Liver (tissue), 8 donors: ENCODE measurements at regions not wholly inside any gene's neighbourhood (a gene's known extent, or its start where the extent isn't known, plus 50 kb on each side); places are given as distances from the start of the nearest gene placed in this dataset.

ENCODE experiments used
- DNase-seq: peaks from one replicate; pipeline ENCODE4 v3.0.0-alpha.2; 2017; ENCODE audit warnings: low spot score
- H3K27ac ChIP-seq, 2 donors: one replicate each; pipeline ENCODE4 v1.7.0; 2013; ENCODE audit warnings: inconsistent platforms in 2 of 2, low read length in 2 of 2, control low read depth in 1 of 2, low read depth in 1 of 2, mild to moderate bottlenecking in 1 of 2
- H3K27me3 ChIP-seq, 4 donors: one replicate each; pipeline versions ENCODE4 v1.6.1 to v1.7.0; 2013; ENCODE audit warnings: low read length in 3 of 4, inconsistent platforms in 1 of 4, mild to moderate bottlenecking in 1 of 4, moderate library complexity in 1 of 4; ENCODE audit not compliant: control insufficient read depth in 4 of 4, insufficient read depth in 4 of 4
- H3K36me3 ChIP-seq, 4 donors: one replicate each; pipeline versions ENCODE4 v1.6.1 to v1.7.0; 2013; ENCODE audit warnings: low read length in 3 of 4, mild to moderate bottlenecking in 3 of 4, low read depth in 1 of 4, moderate library complexity in 1 of 4; ENCODE audit not compliant: control insufficient read depth in 4 of 4, insufficient read depth in 3 of 4
- H3K4me1 ChIP-seq, 4 donors: one replicate each; pipeline versions ENCODE4 v1.6.1 to v1.7.0; 2013; ENCODE audit warnings: low read length in 3 of 4, mild to moderate bottlenecking in 3 of 4, moderate library complexity in 1 of 4; ENCODE audit not compliant: control insufficient read depth in 4 of 4, insufficient read depth in 4 of 4
- H3K4me3 ChIP-seq, 3 donors: one replicate each; pipeline versions ENCODE4 v1.6.1 to v1.7.0; 2013; ENCODE audit warnings: low read length in 3 of 3, control low read depth in 1 of 3, low read depth in 1 of 3, mild to moderate bottlenecking in 1 of 3
- H3K9ac ChIP-seq, 2 donors: one replicate each; pipeline ENCODE4 v1.7.0; 2013; ENCODE audit warnings: low read length in 2 of 2, mild to moderate bottlenecking in 2 of 2, moderate library complexity in 2 of 2, control low read depth in 1 of 2, low read depth in 1 of 2
- H3K9me3 ChIP-seq, 4 donors: one replicate each; pipeline versions ENCODE4 v1.6.1 to v1.7.0; 2013; ENCODE audit warnings: low read length in 3 of 4; ENCODE audit not compliant: control insufficient read depth in 4 of 4
- ATF3 ChIP-seq: IDR thresholded peaks from 2 replicates; pipeline ENCODE4 v1.6.1; 2016; ENCODE audit warnings: antibody characterized with exemption
- FOXA1 ChIP-seq: IDR thresholded peaks from 2 replicates; pipeline ENCODE4 v1.6.1; 2016; ENCODE audit warnings: antibody characterized with exemption
- FOXA2 ChIP-seq: IDR thresholded peaks from 2 replicates; pipeline ENCODE4 v1.6.1; 2016; ENCODE audit warnings: antibody characterized with exemption
- GABPA ChIP-seq, 2 donors: IDR thresholded peaks in 1 of 2; conservative IDR thresholded peaks in 1 of 2; 2 replicates each; pipeline ENCODE4 v1.6.1; 2016; ENCODE audit warnings: antibody characterized with exemption in 2 of 2, mild to moderate bottlenecking in 1 of 2, moderate library complexity in 1 of 2
- HNF4A ChIP-seq, 2 donors: conservative IDR thresholded peaks; 2 replicates each; pipeline ENCODE4 v1.6.1; 2016; ENCODE audit warnings: antibody characterized with exemption in 2 of 2, mild to moderate bottlenecking in 2 of 2
- HNF4G ChIP-seq: IDR thresholded peaks from 2 replicates; pipeline ENCODE4 v1.6.1; 2016; ENCODE audit warnings: antibody characterized with exemption
- NR2F2 ChIP-seq: IDR thresholded peaks from 2 replicates; pipeline ENCODE4 v1.6.1; 2016; ENCODE audit warnings: antibody characterized with exemption
- RAD21 ChIP-seq, 2 donors: IDR thresholded peaks; 2 replicates each; pipeline ENCODE4 v1.6.1; 2016; ENCODE audit warnings: antibody characterized with exemption in 2 of 2, mild to moderate bottlenecking in 2 of 2
- REST ChIP-seq: IDR thresholded peaks from 2 replicates; pipeline ENCODE4 v1.6.1; 2016; ENCODE audit warnings: antibody characterized with exemption, mild to moderate bottlenecking
- RXRA ChIP-seq, 2 donors: IDR thresholded peaks; 2 replicates each; pipeline ENCODE4 v1.6.1; 2017 to 2018; ENCODE audit warnings: antibody characterized with exemption in 2 of 2, mild to moderate bottlenecking in 1 of 2
- TAF1 ChIP-seq: conservative IDR thresholded peaks from 2 replicates; pipeline ENCODE4 v1.6.1; 2016; ENCODE audit warnings: antibody characterized with exemption, mild to moderate bottlenecking
- YY1 ChIP-seq: IDR thresholded peaks from 2 replicates; pipeline ENCODE4 v1.6.1; 2016; ENCODE audit warnings: antibody characterized with exemption, mild to moderate bottlenecking
- WGBS: extraction: QIAGEN DNeasy Blood & Tissue Kit; methylation state at CpG from one replicate; pipeline ENCODE4 v1.1.7; 2013; 5-methylcytosine and 5-hydroxymethylcytosine counted together
- TF ChIP-seq, protein P1 (sequence below): IDR thresholded peaks from 2 replicates; pipeline ENCODE4 v1.6.1; 2016; ENCODE audit warnings: antibody characterized with exemption
- TF ChIP-seq, protein P2 (sequence below): fragments of 150-350 bp; IDR thresholded peaks from 2 replicates; pipeline ENCODE4 v1.5.1; 2017; ENCODE audit warnings: improper control_type of control experiment, low read depth, low read length; ENCODE audit not compliant: missing input control
- donor health status: healthy.
- donor health status: healthy.
- donor health status: healthy.
- donor health status: healthy.
- donor health status: healthy.

GRCh38 chr4:186814535-186815070, 90.9 kb upstream of the FAT1 start:
- WGBS, result 29% methylated on average over 2 of the region's 2 CpGs
- Histone ChIP-seq H3K4me1 (peaks cover 0 to 10% (median 0%) of the 10 kb centered on the region in 4 donors), H3K27ac (no peak overlapping the region), H3K4me3 (no peak overlapping the region), H3K9ac (no peak overlapping the region), H3K36me3 (no peaks in the 10 kb centered on the region), H3K27me3 (no peaks in the 10 kb centered on the region), H3K9me3 (no peaks in the 10 kb centered on the region)
- DNase-seq, result no peak
- no peak for TF ChIP-seq REST
- no peak for TF ChIP-seq ATF3
- no peak for TF ChIP-seq NR2F2
- no peak for TF ChIP-seq HNF4A (conservative IDR thresholded peaks at IDR 0.05)
- no peak for TF ChIP-seq RXRA (IDR thresholded peaks at IDR 0.05)
- no peak for TF ChIP-seq YY1
- TF ChIP-seq, protein P1, sequence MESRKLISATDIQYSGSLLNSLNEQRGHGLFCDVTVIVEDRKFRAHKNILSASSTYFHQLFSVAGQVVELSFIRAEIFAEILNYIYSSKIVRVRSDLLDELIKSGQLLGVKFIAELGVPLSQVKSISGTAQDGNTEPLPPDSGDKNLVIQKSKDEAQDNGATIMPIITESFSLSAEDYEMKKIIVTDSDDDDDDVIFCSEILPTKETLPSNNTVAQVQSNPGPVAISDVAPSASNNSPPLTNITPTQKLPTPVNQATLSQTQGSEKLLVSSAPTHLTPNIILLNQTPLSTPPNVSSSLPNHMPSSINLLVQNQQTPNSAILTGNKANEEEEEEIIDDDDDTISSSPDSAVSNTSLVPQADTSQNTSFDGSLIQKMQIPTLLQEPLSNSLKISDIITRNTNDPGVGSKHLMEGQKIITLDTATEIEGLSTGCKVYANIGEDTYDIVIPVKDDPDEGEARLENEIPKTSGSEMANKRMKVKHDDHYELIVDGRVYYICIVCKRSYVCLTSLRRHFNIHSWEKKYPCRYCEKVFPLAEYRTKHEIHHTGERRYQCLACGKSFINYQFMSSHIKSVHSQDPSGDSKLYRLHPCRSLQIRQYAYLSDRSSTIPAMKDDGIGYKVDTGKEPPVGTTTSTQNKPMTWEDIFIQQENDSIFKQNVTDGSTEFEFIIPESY, result no peak
- TF ChIP-seq GABPA (IDR thresholded peaks at IDR 0.05 in 1 of 2, conservative IDR thresholded peaks at IDR 0.05 in 1 of 2), result no peak
- TF ChIP-seq RAD21 (IDR thresholded peaks at IDR 0.05), result no peak
- TF ChIP-seq HNF4G, result no peak
- TF ChIP-seq, protein P2, sequence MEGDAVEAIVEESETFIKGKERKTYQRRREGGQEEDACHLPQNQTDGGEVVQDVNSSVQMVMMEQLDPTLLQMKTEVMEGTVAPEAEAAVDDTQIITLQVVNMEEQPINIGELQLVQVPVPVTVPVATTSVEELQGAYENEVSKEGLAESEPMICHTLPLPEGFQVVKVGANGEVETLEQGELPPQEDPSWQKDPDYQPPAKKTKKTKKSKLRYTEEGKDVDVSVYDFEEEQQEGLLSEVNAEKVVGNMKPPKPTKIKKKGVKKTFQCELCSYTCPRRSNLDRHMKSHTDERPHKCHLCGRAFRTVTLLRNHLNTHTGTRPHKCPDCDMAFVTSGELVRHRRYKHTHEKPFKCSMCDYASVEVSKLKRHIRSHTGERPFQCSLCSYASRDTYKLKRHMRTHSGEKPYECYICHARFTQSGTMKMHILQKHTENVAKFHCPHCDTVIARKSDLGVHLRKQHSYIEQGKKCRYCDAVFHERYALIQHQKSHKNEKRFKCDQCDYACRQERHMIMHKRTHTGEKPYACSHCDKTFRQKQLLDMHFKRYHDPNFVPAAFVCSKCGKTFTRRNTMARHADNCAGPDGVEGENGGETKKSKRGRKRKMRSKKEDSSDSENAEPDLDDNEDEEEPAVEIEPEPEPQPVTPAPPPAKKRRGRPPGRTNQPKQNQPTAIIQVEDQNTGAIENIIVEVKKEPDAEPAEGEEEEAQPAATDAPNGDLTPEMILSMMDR, result no peak
- TF ChIP-seq FOXA2, result no peak
- TF ChIP-seq FOXA1, result no peak

- Histone ChIP-seq H3K27ac (no peak overlapping the region), H3K27me3 (no peaks in the 10 kb centered on the region), H3K9ac (no peak overlapping the region), H3K4me1 (no peaks in the 10 kb centered on the region), H3K4me3 (no peak overlapping the region), H3K9me3 (no peaks in the 10 kb centered on the region), H3K36me3 (no peaks in the 10 kb centered on the region)
- no peak for TF ChIP-seq GABPA (IDR thresholded peaks at IDR 0.05 in 1 of 2, conservative IDR thresholded peaks at IDR 0.05 in 1 of 2)
- TF ChIP-seq HNF4G, result no peak
- no peak for TF ChIP-seq TAF1
- TF ChIP-seq ATF3, result no peak
- no peak for TF ChIP-seq NR2F2
- no peak for TF ChIP-seq HNF4A (conservative IDR thresholded peaks at IDR 0.05)
- WGBS, result 77% methylated on average over 3 of the region's 3 CpGs
- no peak for DNase-seq
Observed at GRCh38 chr4:186819342-186820086, 95.9 kb upstream of the FAT1 start.
